ENCODE measurements at regions not wholly inside any gene's neighbourhood (a gene's known extent, or its start where the extent isn't known, plus 50 kb on each side); places are given as distances from the start of the nearest gene placed in this dataset.

DNA sequence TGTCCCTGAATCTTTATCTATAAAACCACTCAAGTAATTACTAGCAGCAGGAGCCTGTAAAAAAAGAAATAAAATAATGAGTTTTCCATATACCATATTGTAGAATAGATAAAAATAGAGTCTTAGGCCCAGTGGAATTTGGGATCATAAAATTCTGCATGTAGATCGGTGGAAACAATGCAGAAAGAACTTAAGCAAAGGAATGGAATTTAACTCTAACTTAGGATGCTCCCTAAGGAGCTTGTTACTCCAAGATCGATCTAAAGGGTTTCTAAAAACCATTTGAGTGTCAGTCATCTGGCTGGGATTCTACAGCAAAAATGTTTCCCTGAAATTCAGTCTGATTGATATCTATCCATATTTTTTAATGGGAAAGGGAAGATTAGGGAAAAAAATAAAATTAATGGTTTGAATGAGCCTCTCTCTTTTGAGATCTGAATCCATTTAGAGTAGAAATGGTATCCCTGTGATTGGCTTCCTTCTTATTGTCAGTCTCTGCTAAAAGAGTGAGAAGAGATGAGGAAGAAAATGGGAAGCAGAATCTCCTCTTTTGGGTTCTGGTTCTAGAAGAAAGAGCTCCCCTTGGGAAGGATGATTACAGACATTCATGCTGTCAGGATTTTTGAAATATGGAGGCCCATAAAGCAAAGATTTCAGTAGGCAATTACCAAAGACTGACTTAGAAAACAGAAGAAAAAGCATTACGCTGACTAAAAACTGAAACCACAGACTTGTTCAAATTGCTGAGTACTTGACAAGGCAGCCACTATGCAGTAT, 564.3 kb upstream of the MARCKS start:
- no peaks in the 10 kb centered on the region for H3K4me1 ChIP-seq (ENCODE audit: low read depth)
- H3K9me3 ChIP-seq (ENCODE audit: low read depth) = no peaks in the 10 kb centered on the region
- H3K27ac ChIP-seq = no peak overlapping the region
- no peaks in the 10 kb centered on the region for H3K27me3 ChIP-seq
- no peaks in the 10 kb centered on the region for H3K36me3 ChIP-seq
- no peak overlapping the region for H3K4me3 ChIP-seq
- TF ChIP-seq, protein P1, sequence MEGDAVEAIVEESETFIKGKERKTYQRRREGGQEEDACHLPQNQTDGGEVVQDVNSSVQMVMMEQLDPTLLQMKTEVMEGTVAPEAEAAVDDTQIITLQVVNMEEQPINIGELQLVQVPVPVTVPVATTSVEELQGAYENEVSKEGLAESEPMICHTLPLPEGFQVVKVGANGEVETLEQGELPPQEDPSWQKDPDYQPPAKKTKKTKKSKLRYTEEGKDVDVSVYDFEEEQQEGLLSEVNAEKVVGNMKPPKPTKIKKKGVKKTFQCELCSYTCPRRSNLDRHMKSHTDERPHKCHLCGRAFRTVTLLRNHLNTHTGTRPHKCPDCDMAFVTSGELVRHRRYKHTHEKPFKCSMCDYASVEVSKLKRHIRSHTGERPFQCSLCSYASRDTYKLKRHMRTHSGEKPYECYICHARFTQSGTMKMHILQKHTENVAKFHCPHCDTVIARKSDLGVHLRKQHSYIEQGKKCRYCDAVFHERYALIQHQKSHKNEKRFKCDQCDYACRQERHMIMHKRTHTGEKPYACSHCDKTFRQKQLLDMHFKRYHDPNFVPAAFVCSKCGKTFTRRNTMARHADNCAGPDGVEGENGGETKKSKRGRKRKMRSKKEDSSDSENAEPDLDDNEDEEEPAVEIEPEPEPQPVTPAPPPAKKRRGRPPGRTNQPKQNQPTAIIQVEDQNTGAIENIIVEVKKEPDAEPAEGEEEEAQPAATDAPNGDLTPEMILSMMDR (IDR thresholded peaks at IDR 0.05; ENCODE audit: low read depth, low read length) = no peak
- no peak for DNase-seq (ENCODE audit: low read depth in 1 of 2, low spot score in 1 of 2)

DNA sequence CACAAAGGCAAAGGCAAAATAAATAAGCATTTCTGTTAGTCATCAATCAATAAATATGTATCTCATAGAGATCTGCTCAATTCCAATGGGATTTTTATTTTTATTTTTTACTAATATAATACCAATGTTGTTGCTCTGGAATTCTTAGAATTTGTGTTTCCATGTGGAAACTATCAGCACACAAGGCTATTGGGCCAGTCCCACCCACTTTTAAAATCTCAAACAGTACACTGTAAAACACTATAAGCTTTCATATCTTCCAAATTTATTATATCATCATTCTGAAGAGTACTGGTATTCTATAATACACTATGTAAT, 563.8 kb upstream of the MARCKS start:
- Histone ChIP-seq H3K27me3 (no peaks in the 10 kb centered on the region), H3K4me1 (ENCODE audit: low read depth) (no peaks in the 10 kb centered on the region), H3K36me3 (no peaks in the 10 kb centered on the region), H3K27ac (no peak overlapping the region), H3K4me3 (no peak overlapping the region), H3K9me3 (ENCODE audit: low read depth) (no peaks in the 10 kb centered on the region)
- TF ChIP-seq, protein P1 (IDR thresholded peaks at IDR 0.05; ENCODE audit: low read depth, low read length) = no peak
- no peak for DNase-seq (ENCODE audit: low read depth in 1 of 2, low spot score in 1 of 2)

DNA sequence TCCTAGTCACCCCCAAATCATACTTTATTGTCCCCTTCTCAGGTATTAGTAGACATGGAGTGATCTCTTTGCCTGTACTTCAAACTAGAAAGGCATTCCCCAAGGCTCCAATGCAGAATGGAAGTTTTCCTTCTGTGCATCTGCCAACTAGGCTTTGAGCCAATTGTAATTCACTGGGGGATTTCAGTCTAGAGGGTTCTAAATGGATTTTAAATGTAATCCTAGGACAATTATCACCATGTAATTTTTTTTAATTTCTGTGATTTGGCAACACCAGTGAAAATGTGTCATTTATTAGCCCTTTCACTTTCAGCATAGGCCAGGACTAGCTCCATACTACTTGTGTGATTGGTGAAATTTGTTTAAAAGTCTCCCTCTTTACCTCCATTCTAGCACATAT, 557.6 kb upstream of the MARCKS start:
- Histone ChIP-seq H3K9me3 (ENCODE audit: low read depth) (no peaks in the 10 kb centered on the region), H3K27me3 (no peaks in the 10 kb centered on the region), H3K4me3 (no peak overlapping the region), H3K36me3 (no peaks in the 10 kb centered on the region), H3K4me1 (ENCODE audit: low read depth) (no peaks in the 10 kb centered on the region), H3K27ac (no peak overlapping the region)
- peak in 1 of 2 donors; percentile 41 for DNase-seq (ENCODE audit: low read depth in 1 of 2, low spot score in 1 of 2)
- TF ChIP-seq, protein P1 (IDR thresholded peaks at IDR 0.05; ENCODE audit: low read depth, low read length) = no peak

DNA sequence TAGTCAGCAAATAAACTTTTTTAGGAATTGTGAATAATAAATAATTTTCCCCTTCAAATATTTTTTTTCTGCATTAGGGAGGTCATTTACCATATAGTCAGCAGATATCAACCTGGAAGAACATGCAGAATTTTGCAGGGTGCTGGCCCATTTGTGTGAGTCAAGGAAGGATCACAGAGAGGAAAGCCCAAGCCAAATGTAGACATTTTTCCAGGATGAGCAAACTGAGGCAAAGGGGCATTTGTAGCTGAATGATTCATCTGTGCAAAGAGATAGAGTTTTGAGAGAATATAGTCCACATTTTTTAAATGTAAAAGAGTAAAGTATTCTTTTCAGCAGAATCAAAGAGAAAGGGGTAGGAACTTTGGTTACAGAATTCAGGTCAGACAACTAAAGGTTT, 555.5 kb upstream of the MARCKS start:
- no peaks in the 10 kb centered on the region for H3K27me3 ChIP-seq
- TF ChIP-seq, protein P1 (IDR thresholded peaks at IDR 0.05; ENCODE audit: low read depth, low read length) = no peak
- H3K27ac ChIP-seq = no peak overlapping the region
- H3K9me3 ChIP-seq (ENCODE audit: low read depth) = no peaks in the 10 kb centered on the region
- no peaks in the 10 kb centered on the region for H3K36me3 ChIP-seq
- no peak overlapping the region for H3K4me3 ChIP-seq
- no peaks in the 10 kb centered on the region for H3K4me1 ChIP-seq (ENCODE audit: low read depth)
- no peak for DNase-seq (ENCODE audit: low read depth in 1 of 2, low spot score in 1 of 2)

DNA sequence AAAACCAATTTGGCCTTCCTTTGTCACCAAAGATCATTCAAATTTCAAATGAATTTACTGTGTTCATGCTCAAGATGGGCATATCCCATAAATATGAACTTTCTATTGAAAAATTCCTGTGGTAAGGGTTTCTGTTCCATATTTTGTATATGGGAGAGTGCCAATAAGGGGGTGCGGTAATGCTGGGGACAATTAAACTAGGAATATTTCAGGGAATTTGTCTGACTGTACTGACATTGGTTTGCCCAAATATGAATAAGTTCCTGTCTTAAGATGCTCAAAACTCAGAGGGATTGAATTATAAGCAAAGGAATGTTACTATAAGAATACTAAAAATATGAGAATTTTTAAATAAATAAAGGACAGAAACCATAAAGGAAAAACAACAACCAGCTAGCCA, 553.0 kb upstream of the MARCKS start:
- TF ChIP-seq, protein P1 (IDR thresholded peaks at IDR 0.05; ENCODE audit: low read depth, low read length) = no peak
- no peaks in the 10 kb centered on the region for H3K27me3 ChIP-seq
- no peak for DNase-seq (ENCODE audit: low read depth in 1 of 2, low spot score in 1 of 2)
- no peaks in the 10 kb centered on the region for H3K36me3 ChIP-seq
- H3K4me3 ChIP-seq = no peak overlapping the region
- no peaks in the 10 kb centered on the region for H3K4me1 ChIP-seq (ENCODE audit: low read depth)
- no peaks in the 10 kb centered on the region for H3K9me3 ChIP-seq (ENCODE audit: low read depth)
- no peak overlapping the region for H3K27ac ChIP-seq
